HepG2 (cell line): ENCODE measurements at regions not wholly inside any gene's neighbourhood (a gene's known extent, or its start where the extent isn't known, plus 50 kb on each side); places are given as distances from the start of the nearest gene placed in this dataset.

Experiments
- ADNP ChIP-seq: sonication (generic); formaldehyde crosslinking; IDR thresholded peaks from 2 replicates; pipeline ENCODE4 v1.4.0; 2020; ENCODE audit warnings: missing genetic modification reagents
- BORCS8-MEF2B ChIP-seq: sonication (generic); formaldehyde crosslinking; IDR thresholded peaks from 2 replicates; pipeline ENCODE4 v1.8.0; 2022; ENCODE audit warnings: mild to moderate bottlenecking, missing genetic modification reagents
- CBFB ChIP-seq: sonication (generic); formaldehyde crosslinking; IDR thresholded peaks from 2 replicates; pipeline ENCODE4 v1.4.0; 2020; ENCODE audit warnings: missing genetic modification reagents
- CBX5 ChIP-seq: sonication (generic); formaldehyde crosslinking; IDR thresholded peaks from 2 replicates; pipeline ENCODE4 v1.4.0; 2020; ENCODE audit warnings: missing genetic modification reagents, borderline replicate concordance
- KDM4B ChIP-seq: sonication (generic); formaldehyde crosslinking; IDR thresholded peaks from 2 replicates; pipeline ENCODE4 v1.4.0; 2020; ENCODE audit warnings: missing genetic modification reagents
- MED1 ChIP-seq: sonication (generic); formaldehyde crosslinking; IDR thresholded peaks from 2 replicates; pipeline ENCODE4 v1.4.0; 2020; ENCODE audit warnings: missing genetic modification reagents
- POLR2G ChIP-seq: fragments of 200-400 bp; formaldehyde crosslinking; IDR thresholded peaks from 2 replicates; pipeline ENCODE4 v1.6.1; 2018; ENCODE audit warnings: mild to moderate bottlenecking, low read depth, low read length, moderate library complexity
- SAP130 ChIP-seq: IDR thresholded peaks from 2 replicates; pipeline ENCODE4 v1.6.1; 2016; ENCODE audit warnings: low read depth
- SMAD1 ChIP-seq: sonication (generic); formaldehyde crosslinking; IDR thresholded peaks from 2 replicates; pipeline ENCODE4 v1.4.0; 2020; ENCODE audit warnings: missing genetic modification reagents, low read depth, mild to moderate bottlenecking, borderline replicate concordance
- SOX6 ChIP-seq, 2 experiments: fragments of 450-650 bp in 1 of 2; sonication (generic) in 1 of 2; formaldehyde crosslinking in 1 of 2; IDR thresholded peaks; 2 replicates each; pipeline versions ENCODE4 v1.4.0 to v1.6.1; 2017 to 2020; ENCODE audit warnings: antibody characterized with exemption in 1 of 2, mild to moderate bottlenecking in 1 of 2, missing genetic modification reagents in 1 of 2
- TARDBP ChIP-seq: sonication (generic); formaldehyde crosslinking; IDR thresholded peaks from 2 replicates; pipeline ENCODE4 v1.8.0; 2022; ENCODE audit warnings: mild to moderate bottlenecking, missing genetic modification reagents
- TP53 ChIP-seq: sonication (generic); formaldehyde crosslinking; conservative IDR thresholded peaks from 2 replicates; pipeline ENCODE4 v1.4.0; 2020; ENCODE audit warnings: missing genetic modification reagents
- ZFY ChIP-seq: sonication (generic); formaldehyde crosslinking; IDR thresholded peaks from 2 replicates; pipeline ENCODE4 v1.4.0; 2020; ENCODE audit warnings: missing genetic modification reagents
- ZNF225 ChIP-seq: sonication (generic); formaldehyde crosslinking; IDR thresholded peaks from 2 replicates; pipeline ENCODE4 v1.4.0; 2020; ENCODE audit warnings: mild to moderate bottlenecking, missing genetic modification reagents
- ZNF567 ChIP-seq: sonication (generic); formaldehyde crosslinking; IDR thresholded peaks from 2 replicates; pipeline ENCODE4 v1.8.1; 2023; ENCODE audit warnings: mild to moderate bottlenecking, missing genetic modification reagents, borderline replicate concordance
- ZNF644 ChIP-seq: IDR thresholded peaks from 2 replicates; pipeline ENCODE4 v1.6.1; 2016; ENCODE audit warnings: low read depth
- ZNF660 ChIP-seq: sonication (generic); formaldehyde crosslinking; IDR thresholded peaks from 2 replicates; pipeline ENCODE4 v1.5.1; 2020; ENCODE audit warnings: mild to moderate bottlenecking, low read depth, missing genetic modification reagents, borderline replicate concordance
- ZSCAN21 ChIP-seq: sonication (generic); formaldehyde crosslinking; IDR thresholded peaks from 2 replicates; pipeline ENCODE4 v1.8.0; 2022; ENCODE audit warnings: mild to moderate bottlenecking, missing genetic modification reagents, moderate library complexity, borderline replicate concordance
- TF ChIP-seq, protein P1 (sequence below): sonication (generic); formaldehyde crosslinking; IDR thresholded peaks from 2 replicates; pipeline ENCODE4 v1.4.0; 2020; ENCODE audit warnings: missing genetic modification reagents, borderline replicate concordance
- TF ChIP-seq, protein P2 (sequence below): fragments of 450-650 bp; IDR thresholded peaks from 2 replicates; pipeline ENCODE4 v1.6.1; 2016
- TF ChIP-seq, protein P3 (sequence below): IDR thresholded peaks from 2 replicates; pipeline ENCODE4 v1.6.1; 2012; ENCODE audit warnings: inconsistent platforms
- TF ChIP-seq, protein P4 (sequence below): sonication (generic); formaldehyde crosslinking; IDR thresholded peaks from 2 replicates; pipeline ENCODE4 v1.8.1; 2022; ENCODE audit warnings: low read depth, mild to moderate bottlenecking, missing genetic modification reagents
- TF ChIP-seq, protein P5 (sequence below): sonication (generic); formaldehyde crosslinking; IDR thresholded peaks from 2 replicates; pipeline ENCODE4 v1.8.0; 2022; ENCODE audit warnings: mild to moderate bottlenecking, missing genetic modification reagents, moderate library complexity

DNA sequence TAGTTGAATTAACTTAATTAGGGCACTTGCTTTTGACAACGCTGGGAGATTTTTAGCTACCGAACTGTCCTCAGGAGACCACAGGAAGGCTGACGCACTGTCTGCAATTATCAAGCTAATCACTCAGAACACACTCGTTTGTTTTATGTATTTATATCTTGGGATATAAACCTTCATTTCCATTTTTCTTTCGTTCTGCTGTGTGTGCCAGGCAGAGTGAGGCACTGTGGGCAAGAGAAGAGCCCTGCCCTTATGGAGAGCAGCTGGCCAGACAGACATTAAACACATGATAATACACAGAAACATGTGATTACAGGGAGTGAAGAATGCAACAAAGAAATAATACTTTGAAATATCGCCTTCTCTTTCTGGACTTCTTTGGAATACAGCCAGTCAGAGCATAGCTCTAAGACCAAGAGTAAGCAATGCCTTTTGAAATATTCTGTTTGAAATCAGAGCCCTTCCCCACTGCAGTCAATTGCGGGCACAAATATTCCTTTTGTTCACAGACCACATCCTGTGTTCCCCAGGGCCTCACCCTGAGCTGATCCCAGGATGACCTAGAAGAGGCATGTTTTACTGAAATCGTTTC is 96.8 kb downstream of the ANKRD60 start (continued):
- TF ChIP-seq, protein P1, sequence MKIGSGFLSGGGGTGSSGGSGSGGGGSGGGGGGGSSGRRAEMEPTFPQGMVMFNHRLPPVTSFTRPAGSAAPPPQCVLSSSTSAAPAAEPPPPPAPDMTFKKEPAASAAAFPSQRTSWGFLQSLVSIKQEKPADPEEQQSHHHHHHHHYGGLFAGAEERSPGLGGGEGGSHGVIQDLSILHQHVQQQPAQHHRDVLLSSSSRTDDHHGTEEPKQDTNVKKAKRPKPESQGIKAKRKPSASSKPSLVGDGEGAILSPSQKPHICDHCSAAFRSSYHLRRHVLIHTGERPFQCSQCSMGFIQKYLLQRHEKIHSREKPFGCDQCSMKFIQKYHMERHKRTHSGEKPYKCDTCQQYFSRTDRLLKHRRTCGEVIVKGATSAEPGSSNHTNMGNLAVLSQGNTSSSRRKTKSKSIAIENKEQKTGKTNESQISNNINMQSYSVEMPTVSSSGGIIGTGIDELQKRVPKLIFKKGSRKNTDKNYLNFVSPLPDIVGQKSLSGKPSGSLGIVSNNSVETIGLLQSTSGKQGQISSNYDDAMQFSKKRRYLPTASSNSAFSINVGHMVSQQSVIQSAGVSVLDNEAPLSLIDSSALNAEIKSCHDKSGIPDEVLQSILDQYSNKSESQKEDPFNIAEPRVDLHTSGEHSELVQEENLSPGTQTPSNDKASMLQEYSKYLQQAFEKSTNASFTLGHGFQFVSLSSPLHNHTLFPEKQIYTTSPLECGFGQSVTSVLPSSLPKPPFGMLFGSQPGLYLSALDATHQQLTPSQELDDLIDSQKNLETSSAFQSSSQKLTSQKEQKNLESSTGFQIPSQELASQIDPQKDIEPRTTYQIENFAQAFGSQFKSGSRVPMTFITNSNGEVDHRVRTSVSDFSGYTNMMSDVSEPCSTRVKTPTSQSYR: peak; percentile 52; the same call in 1 of the 2 replicates
- TF ChIP-seq, protein P2, sequence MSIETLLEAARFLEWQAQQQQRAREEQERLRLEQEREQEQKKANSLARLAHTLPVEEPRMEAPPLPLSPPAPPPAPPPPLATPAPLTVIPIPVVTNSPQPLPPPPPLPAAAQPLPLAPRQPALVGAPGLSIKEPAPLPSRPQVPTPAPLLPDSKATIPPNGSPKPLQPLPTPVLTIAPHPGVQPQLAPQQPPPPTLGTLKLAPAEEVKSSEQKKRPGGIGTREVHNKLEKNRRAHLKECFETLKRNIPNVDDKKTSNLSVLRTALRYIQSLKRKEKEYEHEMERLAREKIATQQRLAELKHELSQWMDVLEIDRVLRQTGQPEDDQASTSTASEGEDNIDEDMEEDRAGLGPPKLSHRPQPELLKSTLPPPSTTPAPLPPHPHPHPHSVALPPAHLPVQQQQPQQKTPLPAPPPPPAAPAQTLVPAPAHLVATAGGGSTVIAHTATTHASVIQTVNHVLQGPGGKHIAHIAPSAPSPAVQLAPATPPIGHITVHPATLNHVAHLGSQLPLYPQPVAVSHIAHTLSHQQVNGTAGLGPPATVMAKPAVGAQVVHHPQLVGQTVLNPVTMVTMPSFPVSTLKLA: peak; percentile 56
- TF ChIP-seq POLR2G (no peak), KDM4B (no peak), ZSCAN21 (CRISPR knock-in tag) (no peak), CBX5 (CRISPR knock-in tag) (no peak), ZFY (CRISPR knock-in tag) (no peak), ZNF225 (CRISPR knock-in tag) (no peak), BORCS8-MEF2B (CRISPR knock-in tag) (no peak), SOX6 (IDR thresholded peaks at IDR 0.05) (no peak), SOX6 (CRISPR knock-in tag; IDR thresholded peaks at IDR 0.05) (peak; percentile 83), CBFB (CRISPR knock-in tag) (no peak), ZNF644 (CRISPR knock-in tag) (no peak), ADNP (CRISPR knock-in tag) (no peak), TARDBP (CRISPR knock-in tag) (no peak), MED1 (CRISPR knock-in tag) (0 out of 2 replicates have a peak, but pooled peaks have one; percentile 43), ZNF567 (CRISPR knock-in tag) (no peak), SAP130 (CRISPR knock-in tag) (peak; percentile 41; the same call in 1 of the 2 replicates), ZNF660 (CRISPR knock-in tag) (no peak), SMAD1 (CRISPR knock-in tag) (no peak), TP53 (no peak)
- TF ChIP-seq, protein P3, sequence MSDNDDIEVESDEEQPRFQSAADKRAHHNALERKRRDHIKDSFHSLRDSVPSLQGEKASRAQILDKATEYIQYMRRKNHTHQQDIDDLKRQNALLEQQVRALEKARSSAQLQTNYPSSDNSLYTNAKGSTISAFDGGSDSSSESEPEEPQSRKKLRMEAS: no peak
- TF ChIP-seq, protein P4, sequence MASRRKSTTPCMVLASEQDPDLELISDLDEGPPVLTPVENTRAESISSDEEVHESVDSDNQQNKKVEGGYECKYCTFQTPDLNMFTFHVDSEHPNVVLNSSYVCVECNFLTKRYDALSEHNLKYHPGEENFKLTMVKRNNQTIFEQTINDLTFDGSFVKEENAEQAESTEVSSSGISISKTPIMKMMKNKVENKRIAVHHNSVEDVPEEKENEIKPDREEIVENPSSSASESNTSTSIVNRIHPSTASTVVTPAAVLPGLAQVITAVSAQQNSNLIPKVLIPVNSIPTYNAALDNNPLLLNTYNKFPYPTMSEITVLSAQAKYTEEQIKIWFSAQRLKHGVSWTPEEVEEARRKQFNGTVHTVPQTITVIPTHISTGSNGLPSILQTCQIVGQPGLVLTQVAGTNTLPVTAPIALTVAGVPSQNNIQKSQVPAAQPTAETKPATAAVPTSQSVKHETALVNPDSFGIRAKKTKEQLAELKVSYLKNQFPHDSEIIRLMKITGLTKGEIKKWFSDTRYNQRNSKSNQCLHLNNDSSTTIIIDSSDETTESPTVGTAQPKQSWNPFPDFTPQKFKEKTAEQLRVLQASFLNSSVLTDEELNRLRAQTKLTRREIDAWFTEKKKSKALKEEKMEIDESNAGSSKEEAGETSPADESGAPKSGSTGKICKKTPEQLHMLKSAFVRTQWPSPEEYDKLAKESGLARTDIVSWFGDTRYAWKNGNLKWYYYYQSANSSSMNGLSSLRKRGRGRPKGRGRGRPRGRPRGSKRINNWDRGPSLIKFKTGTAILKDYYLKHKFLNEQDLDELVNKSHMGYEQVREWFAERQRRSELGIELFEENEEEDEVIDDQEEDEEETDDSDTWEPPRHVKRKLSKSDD (CRISPR knock-in tag): no peak
- TF ChIP-seq, protein P5, sequence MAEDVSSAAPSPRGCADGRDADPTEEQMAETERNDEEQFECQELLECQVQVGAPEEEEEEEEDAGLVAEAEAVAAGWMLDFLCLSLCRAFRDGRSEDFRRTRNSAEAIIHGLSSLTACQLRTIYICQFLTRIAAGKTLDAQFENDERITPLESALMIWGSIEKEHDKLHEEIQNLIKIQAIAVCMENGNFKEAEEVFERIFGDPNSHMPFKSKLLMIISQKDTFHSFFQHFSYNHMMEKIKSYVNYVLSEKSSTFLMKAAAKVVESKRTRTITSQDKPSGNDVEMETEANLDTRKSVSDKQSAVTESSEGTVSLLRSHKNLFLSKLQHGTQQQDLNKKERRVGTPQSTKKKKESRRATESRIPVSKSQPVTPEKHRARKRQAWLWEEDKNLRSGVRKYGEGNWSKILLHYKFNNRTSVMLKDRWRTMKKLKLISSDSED (CRISPR knock-in tag): no peak
